ENCODE measurements at regions not wholly inside any gene's neighbourhood (a gene's known extent, or its start where the extent isn't known, plus 50 kb on each side); places are given as distances from the start of the nearest gene placed in this dataset.
"Not testable (repeated sequence)": the region's sequence is repeated elsewhere in the genome, so short reads cannot be mapped to it uniquely, and the experiment has no call there.

DNA sequence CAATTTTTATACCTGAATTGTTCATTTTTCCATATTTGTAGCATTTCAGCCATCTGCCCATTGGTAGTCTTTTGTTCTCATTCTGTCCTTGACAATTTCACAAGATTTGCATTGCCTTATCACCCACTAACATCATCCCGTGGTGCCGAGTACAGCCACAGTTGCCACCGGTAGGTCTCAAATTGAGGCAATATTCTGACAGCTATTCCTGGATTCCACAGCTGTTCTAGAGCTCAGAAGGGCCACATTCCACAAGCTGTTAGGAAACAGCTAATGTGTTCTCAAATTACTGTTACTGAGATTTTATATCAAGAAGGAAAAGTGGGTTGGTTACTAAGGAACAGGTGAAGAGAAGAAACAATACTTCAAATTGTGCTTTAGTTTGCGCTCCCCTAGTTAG is 178.8 kb downstream of the RPRM start:
- DNase-seq, result no peak

DNA sequence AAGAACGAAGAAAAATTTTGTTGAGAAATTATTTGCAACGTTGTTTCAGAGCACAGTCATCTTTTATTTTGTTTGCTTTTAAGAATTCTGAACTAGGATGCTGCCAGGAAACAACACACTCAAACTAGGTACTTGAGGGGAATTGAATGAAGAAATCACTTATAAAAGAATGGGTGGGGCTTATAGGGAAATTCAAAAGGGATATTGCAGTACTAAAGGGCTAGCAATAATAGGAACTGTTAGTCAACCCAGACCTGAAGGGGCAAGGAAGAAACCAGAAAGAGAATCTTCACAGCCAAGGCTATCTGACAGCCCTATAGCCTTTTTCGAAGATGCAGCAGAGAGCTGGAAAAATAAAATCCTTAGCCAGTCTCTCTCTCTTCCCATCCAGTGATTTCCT is 179.3 kb downstream of the RPRM start:
- DNase-seq, result no peak

DNA sequence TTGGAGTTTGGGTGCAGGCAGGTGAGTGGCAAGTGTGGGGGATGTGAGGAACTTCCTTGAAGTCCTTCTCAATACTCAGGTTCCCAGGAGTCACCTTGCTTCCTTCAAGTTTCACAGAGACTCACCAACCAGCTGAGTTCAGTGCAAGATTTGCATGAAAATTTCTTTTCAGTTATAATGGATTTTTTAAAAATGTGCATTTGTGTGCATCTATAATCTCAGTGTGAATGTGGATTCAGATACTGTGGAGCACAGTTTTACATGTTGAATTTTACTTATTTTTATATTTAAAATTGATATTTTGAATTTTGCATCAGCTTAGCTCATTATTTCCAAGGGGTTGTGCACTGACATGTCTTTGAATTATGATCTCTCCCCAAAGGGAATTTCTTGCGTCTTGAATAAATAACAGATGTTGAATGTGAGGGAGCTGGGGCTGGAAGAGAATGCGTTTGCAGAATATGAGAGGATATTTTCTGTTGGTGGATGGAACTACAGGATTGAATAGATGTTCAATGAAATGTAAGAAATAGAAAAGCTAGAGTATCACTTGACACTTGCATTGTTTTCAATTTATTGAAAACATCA is 184.3 kb downstream of the RPRM start:
- DNase-seq, result no peak

DNA sequence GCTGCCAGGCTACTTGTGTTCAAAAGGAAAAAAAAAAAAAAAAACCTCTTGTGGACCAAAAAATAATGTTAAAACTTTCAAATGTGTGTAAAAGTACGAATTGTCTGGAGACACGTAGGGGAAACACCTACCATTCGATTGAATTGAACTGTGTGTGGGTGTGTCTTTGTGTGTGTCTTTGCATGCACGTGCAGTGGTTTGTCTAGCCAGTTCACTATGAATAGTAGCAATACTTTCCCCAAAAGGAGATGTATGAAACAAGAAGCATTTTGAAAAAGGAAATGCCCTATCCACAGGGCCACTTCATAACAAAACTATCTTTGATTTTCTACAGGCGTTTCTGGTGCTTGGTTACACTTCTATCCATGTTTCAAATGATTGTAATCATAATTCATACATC is 186.8 kb downstream of the RPRM start:
- DNase-seq, result no peak

DNA sequence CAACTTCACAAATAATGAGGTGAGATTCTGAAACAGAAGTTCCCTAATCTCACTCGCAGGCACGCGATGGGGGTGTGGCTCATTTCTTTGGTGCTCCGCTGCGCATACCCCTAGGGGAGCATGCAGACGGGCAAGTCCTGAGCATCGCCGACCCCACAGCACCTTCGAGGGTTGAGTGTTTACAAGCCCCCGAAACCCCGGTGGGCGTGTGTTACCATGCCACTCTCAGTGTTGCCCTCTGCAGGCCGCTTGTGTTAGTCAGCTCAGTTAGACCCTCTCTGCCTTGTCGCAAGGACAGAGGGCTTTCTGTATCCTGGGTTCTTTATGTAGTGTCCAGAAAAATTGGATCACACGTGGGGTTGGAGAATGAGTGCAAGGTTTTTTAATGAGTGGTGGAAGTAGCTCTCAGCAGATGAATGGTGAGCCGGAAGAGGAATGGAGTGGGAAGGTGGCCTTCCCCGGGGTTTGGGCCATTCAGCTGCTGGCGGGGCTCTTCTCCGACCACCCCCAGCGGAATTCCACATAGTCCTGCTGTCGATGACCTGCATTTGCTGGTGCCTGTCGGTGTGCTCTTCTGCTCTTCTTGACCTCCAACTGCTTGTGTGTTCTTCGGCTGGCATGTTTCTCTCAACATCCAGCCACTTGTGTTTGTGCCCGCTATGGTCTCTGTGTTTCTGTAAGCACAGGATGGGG is 191.3 kb downstream of the RPRM start:
- no peak for DNase-seq

DNA sequence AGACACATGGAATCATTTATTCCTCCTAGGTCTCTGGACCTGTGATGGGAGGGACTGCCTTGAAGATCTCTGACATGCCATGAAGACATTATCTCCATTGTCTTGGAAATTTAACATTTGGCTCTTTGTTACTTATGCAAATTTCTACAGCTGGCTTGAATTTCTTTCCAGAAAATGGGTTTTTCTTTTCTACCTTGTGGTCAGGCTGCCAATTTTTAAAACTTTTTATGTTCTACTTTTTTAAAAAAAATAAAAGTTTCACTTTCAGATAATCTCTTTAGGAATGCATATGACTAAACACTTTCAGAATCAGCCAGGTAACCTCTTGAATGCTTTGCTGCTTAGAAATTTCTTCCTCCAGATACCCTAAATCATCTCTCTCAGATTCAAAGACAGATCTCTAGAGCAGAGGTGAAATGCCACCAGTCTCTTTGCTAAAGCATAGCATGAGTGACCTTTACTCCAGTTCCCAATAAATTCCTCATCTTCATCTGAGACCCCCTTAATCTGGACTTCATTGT is 209.6 kb downstream of the RPRM start:
- DNase-seq, result no peak

DNA sequence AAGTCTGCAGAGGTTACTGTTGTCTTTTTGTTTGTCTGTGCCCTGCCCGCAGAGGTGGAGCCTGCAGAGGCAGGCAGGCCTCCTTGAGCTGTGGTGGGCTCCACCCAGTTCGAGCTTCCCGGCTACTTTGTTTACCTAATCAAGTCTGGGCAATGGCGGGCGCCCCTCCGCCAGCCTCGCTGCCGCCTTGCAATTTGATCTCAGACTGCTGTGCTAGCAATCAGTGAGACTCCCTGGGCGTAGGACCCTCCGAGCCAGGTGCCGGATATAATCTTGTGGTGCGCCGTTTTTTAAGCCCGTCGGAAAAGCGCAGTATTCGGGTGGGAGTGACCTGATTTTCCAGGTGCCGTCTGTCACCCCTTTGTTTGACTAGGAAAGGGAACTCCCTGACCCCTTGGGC is 221.7 kb downstream of the RPRM start:
- DNase-seq, result not testable (repeated sequence)

DNA sequence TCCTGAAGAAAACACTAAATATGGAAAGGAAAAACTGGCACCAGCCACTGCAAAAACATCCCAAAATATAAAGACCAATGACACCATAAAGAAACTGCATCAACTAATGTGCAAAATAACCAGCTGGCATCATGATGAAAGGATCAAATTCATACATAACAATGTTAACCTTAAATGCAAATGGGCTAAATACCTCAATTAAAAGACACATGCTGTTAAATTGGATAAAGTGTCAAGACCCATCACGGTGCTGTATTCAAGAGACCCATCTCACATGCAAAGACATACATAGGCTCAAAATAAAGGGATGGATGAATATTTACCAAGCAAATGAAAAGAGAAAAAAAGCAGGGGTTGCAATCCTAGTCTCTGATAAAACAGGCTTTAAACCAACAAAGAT is 231.9 kb downstream of the RPRM start:
- DNase-seq, result not testable (repeated sequence)

DNA sequence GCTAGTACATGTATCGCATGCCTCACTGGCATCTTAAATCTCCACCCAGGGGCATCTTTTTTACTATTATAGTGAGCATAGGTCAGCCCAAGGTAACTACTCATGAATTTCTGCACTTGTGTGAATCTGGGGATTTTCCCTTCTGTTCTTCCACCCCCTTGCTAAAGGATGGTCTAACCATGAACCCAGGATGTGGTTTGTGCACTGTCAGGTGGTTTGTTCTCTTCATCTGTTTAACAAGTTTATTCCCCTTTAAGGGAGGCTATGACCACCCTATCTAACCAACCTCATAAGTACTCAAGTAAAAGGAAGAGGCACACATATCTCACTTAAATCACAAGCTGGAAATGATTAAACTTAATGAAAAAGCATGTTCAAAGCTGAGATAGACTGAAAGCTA is 243.0 kb downstream of the RPRM start:
- DNase-seq, result no peak

DNA sequence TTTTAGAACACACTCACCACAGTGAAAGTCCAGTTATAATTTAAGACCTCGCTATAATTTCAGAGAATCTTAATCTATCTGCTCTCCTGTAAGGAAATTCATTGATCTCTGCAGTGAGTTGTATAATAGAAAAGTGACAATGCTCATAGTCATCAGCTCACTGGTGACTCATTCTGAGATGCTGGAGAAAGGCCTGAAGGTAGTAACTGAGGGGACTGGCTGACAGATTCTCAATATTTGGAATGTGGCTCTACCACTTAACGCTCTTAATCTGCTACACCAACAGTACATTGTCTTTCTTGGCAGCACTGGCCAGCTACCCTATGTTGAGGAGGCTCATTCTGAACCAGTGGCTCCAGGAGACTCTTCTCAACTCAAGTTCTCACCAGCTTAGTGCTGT is 246.1 kb downstream of the RPRM start:
- no peak for DNase-seq

DNA sequence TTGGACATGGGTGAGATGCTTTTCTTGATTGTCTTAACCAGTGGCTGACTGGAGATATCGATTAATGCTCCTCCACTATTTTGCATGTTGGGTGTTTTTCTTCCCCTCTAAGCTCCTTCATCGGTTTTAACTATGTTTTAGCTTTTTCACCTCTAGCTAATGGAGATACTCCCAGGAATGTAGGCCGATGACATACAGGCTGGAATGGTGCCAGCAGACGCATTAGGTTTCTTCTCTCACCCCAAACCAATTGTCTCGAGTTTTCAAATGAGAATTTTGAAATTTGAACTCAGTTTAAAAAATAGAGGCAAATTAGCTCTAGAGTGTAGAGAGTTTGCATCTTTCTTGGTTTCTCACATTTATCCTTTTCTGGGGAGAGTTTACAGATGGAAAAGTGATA is 247.6 kb downstream of the RPRM start:
- no peak for DNase-seq

DNA sequence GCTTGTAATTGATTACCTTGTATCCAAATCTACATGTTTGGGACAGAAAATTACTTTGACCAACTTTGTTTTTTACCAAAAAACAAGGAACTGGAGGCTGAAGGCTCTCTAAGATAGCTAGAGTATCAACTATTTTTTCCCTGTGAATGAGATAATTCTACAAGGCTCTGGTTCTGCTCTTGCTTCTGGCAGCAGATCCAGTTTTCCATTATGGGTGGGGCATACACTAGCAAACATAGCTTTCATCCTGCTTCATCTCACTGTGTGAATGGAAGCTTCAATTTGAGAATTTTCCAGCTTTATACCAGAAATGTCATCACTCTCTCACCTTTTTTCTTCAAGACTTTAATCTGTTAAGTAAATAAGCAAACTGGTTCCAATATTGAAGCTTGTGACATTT is 249.7 kb downstream of the RPRM start:
- DNase-seq, result no peak

DNA sequence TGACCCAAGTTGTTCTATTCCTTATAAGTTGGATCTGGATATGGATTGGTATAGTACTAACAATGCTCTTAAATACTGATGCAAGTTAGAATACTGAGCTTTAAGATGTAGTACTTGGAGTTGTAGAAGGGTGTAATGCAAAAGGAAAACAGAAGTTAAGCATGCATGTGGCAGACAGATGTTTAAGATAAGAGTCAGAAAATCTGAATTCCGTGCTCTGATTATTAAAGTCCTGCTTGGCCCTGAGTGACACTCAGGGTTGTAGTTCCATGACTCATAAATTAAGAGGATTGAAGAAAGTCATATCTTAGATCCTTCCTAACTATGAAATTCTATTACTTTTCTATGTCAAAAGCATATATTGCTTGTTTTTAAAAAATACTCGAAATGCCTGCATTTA is 250.6 kb downstream of the RPRM start:
- DNase-seq, result no peak

DNA sequence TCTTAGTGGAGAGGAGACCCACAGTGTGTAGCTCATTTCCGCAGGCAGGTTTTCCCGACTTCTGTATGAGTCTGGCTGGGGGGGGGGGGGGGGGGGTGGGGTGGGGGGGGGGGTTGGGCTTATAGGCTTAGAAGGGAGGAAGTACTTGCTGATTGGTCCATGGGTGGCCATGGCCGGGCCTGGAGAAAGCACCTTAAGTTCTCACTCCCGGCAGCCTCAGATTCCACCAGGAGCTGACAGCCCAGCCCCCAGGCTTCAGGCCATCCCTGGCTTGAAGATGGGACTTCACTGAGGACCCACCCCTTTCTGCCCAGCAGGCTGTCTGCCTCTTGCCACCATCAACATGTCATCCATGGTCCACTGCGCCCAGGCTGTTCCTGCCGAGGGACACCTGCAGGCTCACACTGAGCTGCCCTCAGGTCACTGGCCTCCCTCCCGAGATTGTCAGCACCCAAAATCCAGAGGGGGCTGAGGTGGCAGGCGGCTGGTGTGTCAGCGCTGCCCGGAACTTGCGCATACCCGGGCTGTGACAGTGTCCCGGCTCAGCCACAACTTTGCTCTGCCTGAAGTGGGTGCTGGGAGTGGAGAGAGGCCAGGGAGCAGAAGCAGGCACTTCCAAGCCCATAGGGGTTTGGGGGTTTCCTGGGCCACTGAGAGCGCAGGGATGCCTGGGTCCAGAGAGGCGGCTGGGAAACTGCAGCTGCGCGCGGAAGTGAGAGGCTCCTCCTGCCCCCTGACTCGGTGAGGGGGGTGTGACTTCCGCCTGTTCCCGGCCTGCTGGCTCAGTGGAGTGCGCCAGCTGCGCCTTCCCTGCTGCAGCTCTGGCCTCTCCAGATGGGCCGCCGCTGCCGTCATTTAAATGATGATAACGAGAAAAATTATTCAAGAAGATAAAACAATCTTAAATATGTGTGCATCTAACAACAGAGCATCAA is 256.1 kb downstream of the RPRM start:
- no peak for DNase-seq

DNA sequence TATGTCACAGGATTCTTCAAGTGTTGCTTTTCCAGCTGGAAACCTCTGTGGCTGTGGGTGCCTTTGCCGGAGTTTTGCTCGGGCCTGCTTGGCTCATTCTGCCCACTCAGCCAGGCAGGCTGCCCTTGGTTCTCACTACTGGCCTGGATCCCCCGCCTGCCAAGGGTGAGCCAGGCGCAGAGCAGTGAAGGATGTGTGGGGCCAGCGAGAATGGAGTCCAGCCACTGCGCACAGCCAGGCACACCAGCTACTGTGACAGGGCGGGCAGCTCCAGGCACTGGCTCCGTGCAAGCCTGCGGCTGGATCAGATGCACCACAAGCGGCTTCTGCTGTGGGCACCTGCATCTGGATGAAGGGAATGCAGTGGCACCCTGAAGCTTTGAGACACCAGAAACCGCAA is 257.1 kb downstream of the RPRM start:
- no peak for DNase-seq

DNA sequence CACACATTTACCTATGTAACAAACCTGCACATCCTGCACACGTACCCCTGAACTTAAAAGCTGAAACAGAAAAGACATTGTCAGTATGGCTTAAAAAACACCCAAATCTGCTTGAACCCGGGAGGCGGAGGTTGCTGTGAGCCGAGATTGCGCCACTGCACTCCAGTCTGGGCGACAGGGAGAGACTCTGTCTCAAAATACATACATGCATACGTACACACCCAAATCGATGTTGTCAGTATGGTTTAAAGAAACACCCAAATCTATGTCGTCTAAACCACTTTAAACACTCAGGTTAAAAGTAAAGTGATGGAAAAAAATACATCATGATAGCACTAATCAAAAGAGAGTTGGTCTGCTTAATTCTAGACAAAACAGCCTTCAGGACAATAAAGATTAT is 257.5 kb downstream of the RPRM start:
- no peak for DNase-seq

DNA sequence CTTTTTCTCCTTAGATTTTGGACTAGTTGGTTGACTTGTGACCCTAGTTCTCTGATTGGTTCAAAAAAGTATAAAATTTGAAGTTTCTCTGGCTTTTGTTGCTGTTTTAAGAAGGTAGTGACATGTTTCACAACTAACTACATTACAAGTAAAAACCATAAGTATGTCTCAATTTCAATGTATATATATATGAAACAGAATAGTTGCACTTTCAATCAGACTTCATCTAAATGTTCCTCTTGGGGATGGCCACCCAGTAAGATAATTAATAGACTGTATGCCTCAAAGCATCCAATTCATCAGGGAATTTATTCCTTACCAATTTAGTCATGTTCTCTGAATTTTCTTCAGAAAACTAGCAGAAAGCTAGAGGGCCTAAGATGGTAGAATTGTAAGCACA is 259.7 kb downstream of the RPRM start:
- no peak for DNase-seq

DNA sequence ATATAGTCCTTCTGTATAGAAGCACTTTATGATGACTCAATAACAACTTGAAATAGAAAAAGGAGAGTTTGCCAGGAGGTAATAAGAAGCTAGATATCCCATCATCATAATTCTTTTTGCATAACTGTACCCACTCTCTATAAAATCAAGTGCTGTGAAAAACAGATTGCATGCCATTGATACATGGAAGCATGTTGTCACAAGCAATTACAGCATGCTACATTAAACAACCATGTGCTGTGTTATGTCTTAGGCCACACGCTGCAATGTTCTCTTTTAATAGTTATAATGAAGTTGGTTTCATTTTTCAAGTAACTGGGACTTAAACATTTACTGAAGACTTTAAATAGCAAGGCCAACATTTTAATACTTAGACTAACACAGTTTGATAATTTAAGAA is 264.2 kb downstream of the RPRM start:
- DNase-seq, result no peak

DNA sequence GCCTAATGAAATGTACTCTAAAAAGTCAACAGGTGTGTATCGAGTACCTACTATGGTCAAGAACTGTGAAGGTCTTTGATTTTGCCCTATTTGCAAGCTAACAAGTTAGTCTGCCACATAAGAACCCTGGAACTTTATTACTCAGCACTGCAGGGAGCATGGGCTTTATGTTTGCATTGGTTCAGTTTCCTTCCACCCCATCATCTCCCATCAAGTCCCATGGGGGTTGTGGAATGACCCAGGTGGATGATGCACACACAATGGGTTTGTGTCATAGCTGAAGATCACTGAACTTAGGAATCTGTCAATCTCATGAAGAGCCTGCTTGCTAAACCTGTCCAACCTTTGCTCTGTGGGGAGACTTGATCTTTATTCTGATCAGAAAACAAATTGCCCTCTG is 265.5 kb downstream of the RPRM start:
- no peak for DNase-seq

DNA sequence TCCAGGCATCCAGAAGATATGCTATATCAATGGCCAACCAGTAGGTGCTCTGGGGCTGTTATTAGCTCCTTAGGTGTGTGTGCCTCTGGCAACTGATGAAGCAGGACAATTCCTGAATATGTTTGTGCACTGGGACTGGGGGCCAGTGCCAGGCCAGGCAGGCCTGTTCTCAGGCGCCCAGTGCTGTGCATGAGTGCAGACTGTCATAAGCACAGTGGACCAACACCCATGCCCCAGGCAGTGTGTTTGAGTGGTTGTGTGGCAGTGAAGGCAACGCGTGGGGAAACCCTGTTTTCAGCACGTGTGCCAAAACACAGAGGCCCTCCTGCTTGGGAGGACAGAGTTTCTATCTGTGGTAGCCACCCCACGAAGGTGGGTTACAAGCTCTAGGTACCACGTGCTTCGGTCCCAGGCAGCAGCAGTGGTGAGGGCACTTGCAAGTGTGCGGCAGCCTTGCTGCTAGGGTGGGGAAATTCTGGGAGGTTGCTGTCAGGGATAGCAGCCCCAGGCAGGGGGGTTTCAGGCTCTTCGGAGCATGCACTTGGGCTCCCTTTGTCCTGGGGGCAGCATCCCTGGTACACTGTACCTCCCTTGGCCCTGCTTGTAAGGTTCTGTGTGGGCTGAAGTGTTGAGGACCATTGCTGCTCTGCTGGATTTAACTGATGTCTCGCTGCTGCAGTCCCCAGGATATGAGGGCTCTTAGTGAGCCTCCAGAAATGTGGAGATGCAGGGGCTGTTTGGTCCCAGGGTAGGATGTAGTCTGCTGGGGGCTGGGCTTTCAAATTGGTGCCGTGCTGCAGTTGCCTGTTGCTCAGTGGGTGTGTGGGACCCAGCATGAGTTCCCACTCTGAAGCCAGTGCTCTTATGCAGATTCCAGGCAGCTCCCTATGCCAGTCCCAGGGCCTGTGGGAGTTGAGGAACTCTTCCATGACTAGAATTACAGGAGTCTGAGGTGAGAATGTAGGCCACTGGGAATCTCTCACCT is 280.9 kb downstream of the RPRM start:
- DNase-seq, result no peak

DNA sequence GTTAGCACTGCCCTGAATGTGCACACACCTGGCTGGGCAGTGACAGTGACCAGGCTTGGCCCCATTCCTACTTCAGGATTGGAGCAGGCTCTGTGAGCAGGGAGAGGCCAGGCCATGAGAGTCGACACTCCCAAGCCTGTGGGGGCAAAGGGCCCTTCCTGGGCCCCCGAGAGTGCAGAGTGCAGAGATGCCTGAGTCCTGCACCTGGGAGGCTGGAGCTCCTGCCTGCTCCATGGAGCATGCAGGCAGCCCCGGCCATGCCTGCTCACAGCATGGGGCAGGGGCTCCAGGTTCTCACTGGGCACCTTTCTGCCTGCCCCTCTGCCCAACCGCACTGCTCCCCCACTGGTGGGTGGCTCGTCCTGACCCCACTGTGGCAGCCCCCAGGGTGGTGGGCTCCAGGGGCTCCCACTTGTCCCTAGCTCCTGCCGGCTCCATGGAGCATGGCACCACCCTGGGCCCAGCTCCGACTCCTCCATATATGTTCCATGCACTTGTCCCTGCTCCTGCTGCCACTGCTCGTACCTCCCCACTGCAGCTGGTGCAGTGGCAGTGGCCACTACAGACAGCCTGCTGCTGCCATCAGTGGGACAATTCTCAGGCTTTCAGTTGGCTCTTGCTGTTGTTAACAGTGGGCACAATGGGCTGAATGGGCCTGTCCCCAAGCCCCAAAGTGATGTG is 282.0 kb downstream of the RPRM start:
- DNase-seq, result no peak

DNA sequence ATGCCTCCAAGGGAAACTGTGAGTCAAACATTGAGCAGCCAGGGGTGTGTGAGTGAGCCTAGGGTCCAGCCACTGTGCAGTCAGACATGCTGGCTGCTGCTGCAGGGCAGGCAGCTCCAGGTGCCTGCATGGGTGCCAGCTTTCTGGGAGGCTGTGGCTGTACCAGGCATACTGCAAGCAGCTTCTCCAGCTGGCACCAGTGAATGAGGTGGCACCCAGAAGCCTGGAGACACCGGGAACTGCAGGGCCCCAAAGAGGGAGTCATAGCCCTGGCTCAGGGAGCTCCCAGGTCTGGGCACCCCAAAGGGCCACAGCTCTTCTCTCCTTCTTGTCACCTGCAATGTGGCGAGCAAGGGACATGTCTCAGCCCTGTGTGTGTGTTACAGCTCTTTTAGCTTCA is 283.2 kb downstream of the RPRM start:
- no peak for DNase-seq
